Right ventricle myocardium superior (tissue), 1 donor: ENCODE measurements at regions not wholly inside any gene's neighbourhood (a gene's known extent, or its start where the extent isn't known, plus 50 kb on each side); places are given as distances from the start of the nearest gene placed in this dataset.
A peak's percentile ranks its signal among the peaks of the same experiment; 100 is the strongest.

Experiments
- ATAC-seq: fragments of 200-7000 bp; cut with Tn5 transposase; one replicate; pipeline ENCODE4 v1.9.1; 2020; ENCODE audit warnings: mild to moderate bottlenecking; ENCODE audit not compliant: poor library complexity
- DNase-seq: peaks from one replicate; pipeline ENCODE4 v3.0.0-alpha.2; 2020
- intact Hi-C: fragments of 100-400 bp; cut with DNase I; formaldehyde crosslinking; loops from one replicate; pipeline ENCODE4 v1.11.2; 2022
- donor health status: DM: no; HTN: yes; CAD: no; lungs with severe emphysema.

GRCh38 chr5:66342341-66342880 lies 198.3 kb downstream of the SREK1 start:
- intact Hi-C loops = no loop called here
- DNase-seq = no peak
- no peak for ATAC-seq

- DNase-seq = no peak
- intact Hi-C loops = no loop called here
- ATAC-seq = no peak
Observed at GRCh38 chr5:66343370-66344071, 199.4 kb downstream of the SREK1 start.

GRCh38 chr5:66344544-66344943 lies 200.4 kb downstream of the SREK1 start:
- intact Hi-C loops = no loop called here
- ATAC-seq (no peak), DNase-seq (no peak)

GRCh38 chr5:66345281-66345680 lies 201.2 kb downstream of the SREK1 start:
- ATAC-seq (no peak), DNase-seq (no peak)
- intact Hi-C loops = no loop called here

GRCh38 chr5:66346869-66347268 lies 202.8 kb downstream of the SREK1 start:
- no peak for DNase-seq
- intact Hi-C loops = no loop called here
- no peak for ATAC-seq

GRCh38 chr5:66348387-66349125 lies 204.5 kb downstream of the SREK1 start:
- intact Hi-C loops = no loop called here
- peak; percentile 73 for ATAC-seq
- no peak for DNase-seq

- no peak for ATAC-seq
- DNase-seq = no peak
- intact Hi-C loops = no loop called here
Observed at GRCh38 chr5:66351813-66352212, 207.7 kb downstream of the SREK1 start.

GRCh38 chr5:66353186-66353585 lies 209.1 kb downstream of the SREK1 start:
- intact Hi-C loops = no loop called here
- ATAC-seq (no peak), DNase-seq (no peak)

GRCh38 chr5:66354422-66354821 lies 210.3 kb downstream of the SREK1 start:
- DNase-seq (no peak), ATAC-seq (no peak)
- intact Hi-C loops = no loop called here

GRCh38 chr5:66356011-66356565 lies 212.0 kb downstream of the SREK1 start:
- ATAC-seq = no peak
- no peak for DNase-seq
- intact Hi-C loops = no loop called here

- DNase-seq (no peak), ATAC-seq (no peak)
- intact Hi-C loops = no loop called here
Observed at GRCh38 chr5:66358741-66359140, 214.6 kb downstream of the SREK1 start.

GRCh38 chr5:66361070-66361469 lies 217.0 kb downstream of the SREK1 start:
- ATAC-seq = no peak
- no peak for DNase-seq
- intact Hi-C loops = no loop called here

- intact Hi-C loops = no loop called here
- DNase-seq = no peak
- no peak for ATAC-seq
Observed at GRCh38 chr5:66362046-66362445, 217.9 kb downstream of the SREK1 start.

GRCh38 chr5:66362687-66363086 lies 218.6 kb downstream of the SREK1 start:
- intact Hi-C loops = no loop called here
- ATAC-seq (peak; percentile 69), DNase-seq (no peak)

GRCh38 chr5:66363097-66363496 lies 219.0 kb downstream of the SREK1 start:
- intact Hi-C loops = no loop called here
- no peak for DNase-seq
- no peak for ATAC-seq

GRCh38 chr5:66364186-66364585 lies 220.1 kb downstream of the SREK1 start:
- ATAC-seq = no peak
- intact Hi-C loops = no loop called here
- no peak for DNase-seq

- DNase-seq (no peak), ATAC-seq (no peak)
- intact Hi-C loops = no loop called here
Observed at GRCh38 chr5:66365981-66366380, 221.9 kb downstream of the SREK1 start.

GRCh38 chr5:66367814-66368541 lies 223.9 kb downstream of the SREK1 start:
- ATAC-seq = peak; percentile 83
- intact Hi-C loops = no loop called here
- DNase-seq = no peak

GRCh38 chr5:66368811-66369210 lies 224.7 kb downstream of the SREK1 start:
- intact Hi-C loops = no loop called here
- no peak for ATAC-seq
- no peak for DNase-seq
